Osteoblast (primary cell): ENCODE measurements at regions not wholly inside any gene's neighbourhood (a gene's known extent, or its start where the extent isn't known, plus 50 kb on each side); places are given as distances from the start of the nearest gene placed in this dataset.
"Not testable (repeated sequence)": the region's sequence is repeated elsewhere in the genome, so short reads cannot be mapped to it uniquely, and the experiment has no call there.

Experiments used
- DNase-seq: peaks from one replicate; pipeline ENCODE4 v3.0.0; 2011; ENCODE audit warnings: low spot score, mixed read lengths; ENCODE audit not compliant: insufficient read length; ENCODE audit errors: missing footprints
- H2AFZ ChIP-seq: 2 replicates; pipeline ENCODE4 v1.6.0; 2011; ENCODE audit warnings: mild to moderate bottlenecking, low read length
- H3K27ac ChIP-seq: 2 replicates; pipeline ENCODE4 v1.5.1; 2011; ENCODE audit warnings: mild to moderate bottlenecking, low read depth, low read length, moderate library complexity
- H3K27me3 ChIP-seq: 2 replicates; pipeline ENCODE4 v1.6.0; 2012; ENCODE audit warnings: mild to moderate bottlenecking, control low read depth, inconsistent platforms, low read length, moderate library complexity; ENCODE audit not compliant: insufficient read depth
- H3K36me3 ChIP-seq: 2 replicates; pipeline ENCODE4 v1.5.1; 2011; ENCODE audit warnings: mild to moderate bottlenecking, low read length, control low read depth, moderate library complexity; ENCODE audit not compliant: insufficient read depth
- H3K4me1 ChIP-seq: 2 replicates; pipeline ENCODE4 v1.5.1; 2011; ENCODE audit warnings: mild to moderate bottlenecking, low read length, control low read depth, moderate library complexity; ENCODE audit not compliant: insufficient read depth
- H3K4me2 ChIP-seq: 2 replicates; pipeline ENCODE4 v1.6.0; 2011; ENCODE audit warnings: mild to moderate bottlenecking, low read length; ENCODE audit not compliant: insufficient read depth
- H3K4me3 ChIP-seq: fragments of 200-600 bp; sonication (generic); 3 replicates; pipeline ENCODE4 v1.5.1; 2012; ENCODE audit warnings: mild to moderate bottlenecking, low read length, inconsistent platforms; ENCODE audit not compliant: insufficient read depth
- H3K79me2 ChIP-seq: 2 replicates; pipeline ENCODE4 v1.6.0; 2012; ENCODE audit warnings: mild to moderate bottlenecking, low read length, control low read depth, inconsistent platforms; ENCODE audit not compliant: insufficient read depth
- H3K9me3 ChIP-seq: 2 replicates; pipeline ENCODE4 v1.5.1; 2011; ENCODE audit warnings: low read depth, low read length, control low read depth
- H4K20me1 ChIP-seq: 2 replicates; pipeline ENCODE4 v1.6.0; 2012; ENCODE audit warnings: mild to moderate bottlenecking, low read length, control low read depth; ENCODE audit not compliant: insufficient read depth
- TF ChIP-seq, protein P1 (sequence below): IDR thresholded peaks from 2 replicates; pipeline ENCODE4 v1.5.1; 2011; ENCODE audit warnings: mild to moderate bottlenecking, low read depth, low read length, moderate library complexity; ENCODE audit errors: extremely low read depth

DNA sequence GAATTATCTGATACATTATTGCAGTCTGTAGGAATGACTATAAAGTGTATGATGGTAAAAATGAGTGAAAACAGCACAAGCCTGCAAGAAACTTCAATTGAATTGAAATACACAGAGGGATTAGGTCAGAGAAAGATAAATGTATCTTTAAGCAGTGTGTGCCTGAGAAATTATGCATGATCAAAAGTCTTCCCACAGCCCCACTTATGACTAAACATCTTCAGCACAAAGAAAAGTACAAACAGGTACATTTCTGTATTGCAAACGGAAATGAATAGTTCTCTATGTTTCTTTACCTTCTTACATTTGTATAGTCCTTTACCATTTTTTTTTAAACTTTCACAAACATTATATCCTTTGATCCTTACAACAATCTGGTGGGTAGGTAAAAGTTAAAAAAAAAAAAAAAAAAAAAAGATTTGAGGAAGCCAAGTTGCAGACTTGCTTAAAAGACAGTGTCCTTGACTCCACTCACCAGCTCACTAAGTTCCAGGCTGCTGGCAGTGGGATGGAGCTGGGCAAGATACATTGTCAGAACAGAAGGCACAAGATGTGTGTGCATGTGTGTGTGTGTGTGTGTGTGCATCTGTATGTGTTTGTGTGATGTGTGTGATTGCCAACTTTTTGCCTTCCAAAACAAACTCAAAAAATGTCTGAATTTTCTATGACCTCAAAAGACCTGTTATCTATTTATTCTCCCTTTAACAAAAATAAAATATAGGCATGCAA is 423.7 kb upstream of the ACVR2A start:
- Histone ChIP-seq H3K36me3 (no peaks in the 10 kb centered on the region), H3K79me2 (no peaks in the 10 kb centered on the region), H3K27me3 (no peaks in the 10 kb centered on the region)

GRCh38 chr2:147420517-147420916 is 424.3 kb upstream of the ACVR2A start:
- Histone ChIP-seq H3K9me3 (no peaks in the 10 kb centered on the region), H4K20me1 (no peaks in the 10 kb centered on the region), H2AFZ (no peak overlapping the region), H3K27ac (no peak overlapping the region), H3K4me3 (no peak overlapping the region), H3K79me2 (no peaks in the 10 kb centered on the region), H3K27me3 (no peaks in the 10 kb centered on the region), H3K36me3 (no peaks in the 10 kb centered on the region), H3K4me2 (no peak overlapping the region), H3K4me1 (no peaks in the 10 kb centered on the region)
- no peak for DNase-seq
- TF ChIP-seq, protein P1, sequence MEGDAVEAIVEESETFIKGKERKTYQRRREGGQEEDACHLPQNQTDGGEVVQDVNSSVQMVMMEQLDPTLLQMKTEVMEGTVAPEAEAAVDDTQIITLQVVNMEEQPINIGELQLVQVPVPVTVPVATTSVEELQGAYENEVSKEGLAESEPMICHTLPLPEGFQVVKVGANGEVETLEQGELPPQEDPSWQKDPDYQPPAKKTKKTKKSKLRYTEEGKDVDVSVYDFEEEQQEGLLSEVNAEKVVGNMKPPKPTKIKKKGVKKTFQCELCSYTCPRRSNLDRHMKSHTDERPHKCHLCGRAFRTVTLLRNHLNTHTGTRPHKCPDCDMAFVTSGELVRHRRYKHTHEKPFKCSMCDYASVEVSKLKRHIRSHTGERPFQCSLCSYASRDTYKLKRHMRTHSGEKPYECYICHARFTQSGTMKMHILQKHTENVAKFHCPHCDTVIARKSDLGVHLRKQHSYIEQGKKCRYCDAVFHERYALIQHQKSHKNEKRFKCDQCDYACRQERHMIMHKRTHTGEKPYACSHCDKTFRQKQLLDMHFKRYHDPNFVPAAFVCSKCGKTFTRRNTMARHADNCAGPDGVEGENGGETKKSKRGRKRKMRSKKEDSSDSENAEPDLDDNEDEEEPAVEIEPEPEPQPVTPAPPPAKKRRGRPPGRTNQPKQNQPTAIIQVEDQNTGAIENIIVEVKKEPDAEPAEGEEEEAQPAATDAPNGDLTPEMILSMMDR = no peak

More for the DNA sequence above, 423.7 kb upstream of the ACVR2A start:
- H2AFZ ChIP-seq = no peak overlapping the region
- TF ChIP-seq, protein P1 = no peak
- peak; percentile 2 for DNase-seq
- H3K4me1 ChIP-seq = no peaks in the 10 kb centered on the region
- H4K20me1 ChIP-seq = no peaks in the 10 kb centered on the region
- no peaks in the 10 kb centered on the region for H3K9me3 ChIP-seq
- H3K4me3 ChIP-seq = no peak overlapping the region
- H3K4me2 ChIP-seq = no peak overlapping the region
- H3K27ac ChIP-seq = no peak overlapping the region

GRCh38 chr2:147416099-147416498 is 428.7 kb upstream of the ACVR2A start:
- Histone ChIP-seq H4K20me1 (no peaks in the 10 kb centered on the region), H3K4me3 (no peak overlapping the region), H3K79me2 (no peaks in the 10 kb centered on the region), H3K36me3 (no peaks in the 10 kb centered on the region), H3K27ac (no peak overlapping the region), H3K27me3 (no peaks in the 10 kb centered on the region), H2AFZ (no peak overlapping the region), H3K9me3 (no peaks in the 10 kb centered on the region), H3K4me1 (no peaks in the 10 kb centered on the region), H3K4me2 (no peak overlapping the region)
- TF ChIP-seq, protein P1 = no peak
- DNase-seq = no peak

- not testable (repeated sequence) for H3K4me3 ChIP-seq, H3K27ac ChIP-seq, H3K4me2 ChIP-seq, H3K9me3 ChIP-seq, H3K79me2 ChIP-seq, H3K27me3 ChIP-seq, H2AFZ ChIP-seq, H3K4me1 ChIP-seq, H3K36me3 ChIP-seq, DNase-seq, H4K20me1 ChIP-seq
Measured at GRCh38 chr2:147414656-147415055, 430.2 kb upstream of the ACVR2A start.
